GM23338 (cell line): ENCODE measurements at regions not wholly inside any gene's neighbourhood (a gene's known extent, or its start where the extent isn't known, plus 50 kb on each side); places are given as distances from the start of the nearest gene placed in this dataset.

Experiments used
- CREB1 ChIP-seq: fragments of 250-450 bp; sonication (Bioruptor Pico); IDR thresholded peaks from 2 replicates; pipeline ENCODE4 v1.5.0; 2020; ENCODE audit warnings: low read depth, mild to moderate bottlenecking, moderate library complexity
- EZH2 ChIP-seq: fragments of 200-600 bp; sonication (generic); IDR thresholded peaks from one replicate; pipeline ENCODE4 v1.8.0; 2017; ENCODE audit warnings: antibody characterized with exemption, mild to moderate bottlenecking, low read depth; ENCODE audit not compliant: unreplicated experiment
- JUNB ChIP-seq: IDR thresholded peaks from one replicate; pipeline ENCODE4 v1.6.1; 2016; ENCODE audit warnings: antibody characterized with exemption; ENCODE audit not compliant: unreplicated experiment
- NANOG ChIP-seq: IDR thresholded peaks from 2 replicates; pipeline ENCODE4 v1.6.1; 2016; ENCODE audit warnings: antibody characterized with exemption, borderline replicate concordance
- POLR2AphosphoS5 ChIP-seq: IDR thresholded peaks from 2 replicates; pipeline ENCODE4 v1.6.1; 2016; ENCODE audit warnings: antibody characterized with exemption, low read depth
- ZNF114 ChIP-seq: fragments of 250-450 bp; sonication (Bioruptor Pico); IDR thresholded peaks from 2 replicates; pipeline ENCODE4 v1.5.0; 2020; ENCODE audit warnings: mild to moderate bottlenecking, moderate library complexity
- TF ChIP-seq, protein P1 (sequence below), 2 experiments: fragments of 200-600 bp in 1 of 2; sonication (generic) in 1 of 2; conservative IDR thresholded peaks; 2 replicates each; pipeline versions ENCODE4 v1.5.1 to v1.6.1; 2016 to 2017; ENCODE audit warnings: antibody characterized with exemption in 2 of 2, low read depth in 2 of 2, mild to moderate bottlenecking in 2 of 2, moderate library complexity in 1 of 2
- TF ChIP-seq, protein P2 (sequence below): IDR thresholded peaks from 2 replicates; pipeline ENCODE4 v1.6.1; 2016; ENCODE audit warnings: antibody characterized with exemption
- TF ChIP-seq, protein P3 (sequence below): IDR thresholded peaks from one replicate; pipeline ENCODE4 v1.6.1; 2018; ENCODE audit warnings: antibody characterized with exemption; ENCODE audit not compliant: unreplicated experiment

DNA sequence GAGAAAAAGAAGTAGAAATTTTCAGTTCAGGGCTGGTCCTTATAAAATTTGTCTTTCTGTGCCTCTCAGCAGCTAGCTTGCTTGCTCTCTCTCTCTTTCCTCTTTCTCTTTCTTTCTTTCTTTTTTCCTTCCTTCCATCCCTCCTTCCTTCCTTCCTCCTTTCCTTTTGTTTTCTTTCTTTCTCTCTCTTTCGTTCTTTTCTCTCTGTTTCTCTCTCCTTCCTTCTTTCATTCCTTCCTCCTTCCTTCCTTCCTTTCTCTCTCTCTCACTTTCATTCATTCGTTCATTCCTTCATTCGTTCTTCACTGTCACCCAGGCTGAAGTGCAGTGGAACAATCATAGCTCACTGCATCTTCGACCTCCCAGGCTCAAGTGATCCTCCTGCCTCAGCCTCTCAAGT, 69.3 kb upstream of the CPOX start:
- TF ChIP-seq, protein P1, sequence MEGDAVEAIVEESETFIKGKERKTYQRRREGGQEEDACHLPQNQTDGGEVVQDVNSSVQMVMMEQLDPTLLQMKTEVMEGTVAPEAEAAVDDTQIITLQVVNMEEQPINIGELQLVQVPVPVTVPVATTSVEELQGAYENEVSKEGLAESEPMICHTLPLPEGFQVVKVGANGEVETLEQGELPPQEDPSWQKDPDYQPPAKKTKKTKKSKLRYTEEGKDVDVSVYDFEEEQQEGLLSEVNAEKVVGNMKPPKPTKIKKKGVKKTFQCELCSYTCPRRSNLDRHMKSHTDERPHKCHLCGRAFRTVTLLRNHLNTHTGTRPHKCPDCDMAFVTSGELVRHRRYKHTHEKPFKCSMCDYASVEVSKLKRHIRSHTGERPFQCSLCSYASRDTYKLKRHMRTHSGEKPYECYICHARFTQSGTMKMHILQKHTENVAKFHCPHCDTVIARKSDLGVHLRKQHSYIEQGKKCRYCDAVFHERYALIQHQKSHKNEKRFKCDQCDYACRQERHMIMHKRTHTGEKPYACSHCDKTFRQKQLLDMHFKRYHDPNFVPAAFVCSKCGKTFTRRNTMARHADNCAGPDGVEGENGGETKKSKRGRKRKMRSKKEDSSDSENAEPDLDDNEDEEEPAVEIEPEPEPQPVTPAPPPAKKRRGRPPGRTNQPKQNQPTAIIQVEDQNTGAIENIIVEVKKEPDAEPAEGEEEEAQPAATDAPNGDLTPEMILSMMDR (conservative IDR thresholded peaks at IDR 0.05; ENCODE audit: low read depth in 2 of 2) = no peak
- TF ChIP-seq CREB1 (CRISPR knock-in tag) (no peak), EZH2 (no peak), POLR2AphosphoS5 (no peak), NANOG (no peak), JUNB (no peak), ZNF114 (no peak)
- TF ChIP-seq, protein P2, sequence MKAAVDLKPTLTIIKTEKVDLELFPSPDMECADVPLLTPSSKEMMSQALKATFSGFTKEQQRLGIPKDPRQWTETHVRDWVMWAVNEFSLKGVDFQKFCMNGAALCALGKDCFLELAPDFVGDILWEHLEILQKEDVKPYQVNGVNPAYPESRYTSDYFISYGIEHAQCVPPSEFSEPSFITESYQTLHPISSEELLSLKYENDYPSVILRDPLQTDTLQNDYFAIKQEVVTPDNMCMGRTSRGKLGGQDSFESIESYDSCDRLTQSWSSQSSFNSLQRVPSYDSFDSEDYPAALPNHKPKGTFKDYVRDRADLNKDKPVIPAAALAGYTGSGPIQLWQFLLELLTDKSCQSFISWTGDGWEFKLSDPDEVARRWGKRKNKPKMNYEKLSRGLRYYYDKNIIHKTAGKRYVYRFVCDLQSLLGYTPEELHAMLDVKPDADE = no peak
- TF ChIP-seq, protein P3, sequence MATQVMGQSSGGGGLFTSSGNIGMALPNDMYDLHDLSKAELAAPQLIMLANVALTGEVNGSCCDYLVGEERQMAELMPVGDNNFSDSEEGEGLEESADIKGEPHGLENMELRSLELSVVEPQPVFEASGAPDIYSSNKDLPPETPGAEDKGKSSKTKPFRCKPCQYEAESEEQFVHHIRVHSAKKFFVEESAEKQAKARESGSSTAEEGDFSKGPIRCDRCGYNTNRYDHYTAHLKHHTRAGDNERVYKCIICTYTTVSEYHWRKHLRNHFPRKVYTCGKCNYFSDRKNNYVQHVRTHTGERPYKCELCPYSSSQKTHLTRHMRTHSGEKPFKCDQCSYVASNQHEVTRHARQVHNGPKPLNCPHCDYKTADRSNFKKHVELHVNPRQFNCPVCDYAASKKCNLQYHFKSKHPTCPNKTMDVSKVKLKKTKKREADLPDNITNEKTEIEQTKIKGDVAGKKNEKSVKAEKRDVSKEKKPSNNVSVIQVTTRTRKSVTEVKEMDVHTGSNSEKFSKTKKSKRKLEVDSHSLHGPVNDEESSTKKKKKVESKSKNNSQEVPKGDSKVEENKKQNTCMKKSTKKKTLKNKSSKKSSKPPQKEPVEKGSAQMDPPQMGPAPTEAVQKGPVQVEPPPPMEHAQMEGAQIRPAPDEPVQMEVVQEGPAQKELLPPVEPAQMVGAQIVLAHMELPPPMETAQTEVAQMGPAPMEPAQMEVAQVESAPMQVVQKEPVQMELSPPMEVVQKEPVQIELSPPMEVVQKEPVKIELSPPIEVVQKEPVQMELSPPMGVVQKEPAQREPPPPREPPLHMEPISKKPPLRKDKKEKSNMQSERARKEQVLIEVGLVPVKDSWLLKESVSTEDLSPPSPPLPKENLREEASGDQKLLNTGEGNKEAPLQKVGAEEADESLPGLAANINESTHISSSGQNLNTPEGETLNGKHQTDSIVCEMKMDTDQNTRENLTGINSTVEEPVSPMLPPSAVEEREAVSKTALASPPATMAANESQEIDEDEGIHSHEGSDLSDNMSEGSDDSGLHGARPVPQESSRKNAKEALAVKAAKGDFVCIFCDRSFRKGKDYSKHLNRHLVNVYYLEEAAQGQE = no peak
